ENCODE measurements at regions not wholly inside any gene's neighbourhood (a gene's known extent, or its start where the extent isn't known, plus 50 kb on each side); places are given as distances from the start of the nearest gene placed in this dataset.

DNA sequence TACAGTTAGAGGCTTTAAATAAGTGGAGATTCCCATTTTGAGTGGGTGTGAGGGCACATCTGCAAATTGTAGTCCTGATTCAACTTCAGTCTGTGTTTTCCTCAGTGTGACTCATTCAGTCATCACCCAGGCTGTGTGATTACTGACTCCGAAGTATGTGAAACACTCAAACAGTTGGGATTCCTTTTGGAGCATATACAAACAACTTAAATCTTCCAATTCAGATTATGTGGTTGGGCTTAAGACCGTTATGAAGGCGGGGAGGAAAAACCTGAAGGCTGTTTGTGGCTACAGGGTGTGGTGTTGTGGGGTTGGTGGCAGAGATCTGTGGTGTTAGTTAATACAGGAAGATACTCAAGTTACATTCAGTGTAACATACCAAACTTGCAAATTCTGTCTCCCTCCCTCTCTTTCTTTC is 259.7 kb upstream of the FERD3L start:
- TF ChIP-seq, protein P1, sequence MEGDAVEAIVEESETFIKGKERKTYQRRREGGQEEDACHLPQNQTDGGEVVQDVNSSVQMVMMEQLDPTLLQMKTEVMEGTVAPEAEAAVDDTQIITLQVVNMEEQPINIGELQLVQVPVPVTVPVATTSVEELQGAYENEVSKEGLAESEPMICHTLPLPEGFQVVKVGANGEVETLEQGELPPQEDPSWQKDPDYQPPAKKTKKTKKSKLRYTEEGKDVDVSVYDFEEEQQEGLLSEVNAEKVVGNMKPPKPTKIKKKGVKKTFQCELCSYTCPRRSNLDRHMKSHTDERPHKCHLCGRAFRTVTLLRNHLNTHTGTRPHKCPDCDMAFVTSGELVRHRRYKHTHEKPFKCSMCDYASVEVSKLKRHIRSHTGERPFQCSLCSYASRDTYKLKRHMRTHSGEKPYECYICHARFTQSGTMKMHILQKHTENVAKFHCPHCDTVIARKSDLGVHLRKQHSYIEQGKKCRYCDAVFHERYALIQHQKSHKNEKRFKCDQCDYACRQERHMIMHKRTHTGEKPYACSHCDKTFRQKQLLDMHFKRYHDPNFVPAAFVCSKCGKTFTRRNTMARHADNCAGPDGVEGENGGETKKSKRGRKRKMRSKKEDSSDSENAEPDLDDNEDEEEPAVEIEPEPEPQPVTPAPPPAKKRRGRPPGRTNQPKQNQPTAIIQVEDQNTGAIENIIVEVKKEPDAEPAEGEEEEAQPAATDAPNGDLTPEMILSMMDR (IDR thresholded peaks at IDR 0.05; ENCODE audit: insufficient read depth, low read depth, low read length): no peak
- no peak for TF ChIP-seq EZH2 (IDR thresholded peaks at IDR 0.05; ENCODE audit: insufficient read depth, low read length)
